K562 (cell line): ENCODE measurements at regions not wholly inside any gene's neighbourhood (a gene's known extent, or its start where the extent isn't known, plus 50 kb on each side); places are given as distances from the start of the nearest gene placed in this dataset.

Experiments used
- ATAC-seq: fragments of 200-7000 bp; cut with Tn5 transposase; 3 replicates; pipeline ENCODE4 v1.9.1; 2020; ENCODE audit warnings: moderate library complexity
- BruUV-seq: library from RNA; stranded (reverse); fragments of 400-500 nt; replicated peaks from 2 replicates; lab custom pipeline; 2021; lab: Mats Ljungman, UMichigan
- CTCF ChIA-PET: fragments of 300-600 bp; formaldehyde crosslinking; extraction: SDS; loops from one replicate; lab custom pipeline; 2021; ENCODE audit warnings: low intra/inter-chr PET ratio; lab: Yijun Ruan, JAX
- POLR2A ChIA-PET: fragments of 300-600, 350-650 bp; sonication (Branson Sonifier 250); formaldehyde crosslinking; extraction: SDS; loops from one replicate; lab custom pipeline; 2021; ENCODE audit warnings: antibody characterized with exemption, inconsistent platforms; lab: Yijun Ruan, JAX
- DNase-seq, 4 experiments: peaks; one replicate each; pipeline versions ENCODE4 v3.0.0 to v3.0.0-alpha.2; 2011 to 2018; ENCODE audit warnings: low spot score in 3 of 4, mixed read lengths in 3 of 4; ENCODE audit errors: extremely low read depth in 1 of 4
- FAIRE-seq: peaks from 2 replicates; lab custom pipeline; 2011; peaks lifted over from hg19 to GRCh38; lab: Jason Lieb, UNC
- H2AFZ ChIP-seq: 2 replicates; pipeline ENCODE4 v1.6.0; 2011; ENCODE audit warnings: low read depth, low read length, control low read depth, inconsistent platforms
- H3K27ac ChIP-seq: fragments of 200-600 bp; 3 replicates; pipeline ENCODE4 v1.8.0; 2011; ENCODE audit warnings: low read depth, mild to moderate bottlenecking, control low read depth, inconsistent platforms, low read length, moderate library complexity, mixed read lengths; ENCODE audit errors: extremely low read depth
- H3K27me3 ChIP-seq, 2 experiments: fragments of 300-600 bp in 1 of 2; 2 replicates in 1 of 2; 3 replicates in 1 of 2; pipeline versions ENCODE4 v1.6.0 to v1.8.0; 2011; ENCODE audit warnings: inconsistent platforms in 2 of 2, low read length in 2 of 2, mild to moderate bottlenecking in 1 of 2, mixed read lengths in 1 of 2, moderate library complexity in 1 of 2; ENCODE audit not compliant: control insufficient read depth in 2 of 2, insufficient read depth in 2 of 2
- H3K36me3 ChIP-seq: fragments of 300-600 bp; 3 replicates; pipeline ENCODE4 v1.8.0; 2011; ENCODE audit warnings: mild to moderate bottlenecking, low read length, inconsistent platforms; ENCODE audit not compliant: control insufficient read depth, insufficient read depth
- H3K4me1 ChIP-seq, 2 experiments: fragments of 200-600 bp in 1 of 2; replicated peaks in 1 of 2; 2 replicates in 1 of 2; 3 replicates in 1 of 2; pipeline versions ENCODE4 v1.5.1 to v1.8.0; 2011; ENCODE audit warnings: inconsistent platforms in 2 of 2, low read length in 2 of 2, mild to moderate bottlenecking in 1 of 2, mixed read lengths in 1 of 2, moderate library complexity in 1 of 2; ENCODE audit not compliant: control insufficient read depth in 2 of 2, insufficient read depth in 2 of 2
- H3K4me2 ChIP-seq: 2 replicates; pipeline ENCODE4 v1.6.1; 2011; ENCODE audit warnings: low read length, control low read depth, inconsistent platforms, mixed read lengths; ENCODE audit not compliant: insufficient read depth
- H3K4me3 ChIP-seq: fragments of 200-600 bp; sonication (generic), shearing (Covaris generic); 2 replicates; pipeline ENCODE4 v1.5.1; 2016; ENCODE audit warnings: control low read depth, inconsistent platforms
- H3K79me2 ChIP-seq: fragments of 200-600 bp; 3 replicates; pipeline ENCODE4 v1.8.0; 2011; ENCODE audit warnings: low read length, inconsistent platforms; ENCODE audit not compliant: control insufficient read depth, insufficient read depth
- H3K9ac ChIP-seq, 2 experiments: 2 replicates each; pipeline versions ENCODE4 v1.6.0 to v1.6.1; 2011; ENCODE audit warnings: low read depth in 2 of 2, low read length in 2 of 2, control low read depth in 1 of 2, inconsistent platforms in 1 of 2, mild to moderate bottlenecking in 1 of 2, mixed read lengths in 1 of 2; ENCODE audit not compliant: insufficient read depth in 1 of 2
- H3K9me1 ChIP-seq: one replicate; pipeline ENCODE4 v1.6.0; 2011; ENCODE audit warnings: inconsistent platforms, mild to moderate bottlenecking, low read length, moderate library complexity; ENCODE audit not compliant: control insufficient read depth, insufficient read depth
- H3K9me3 ChIP-seq: replicated peaks from 2 replicates; pipeline ENCODE4 v1.5.1; 2011; ENCODE audit warnings: low read depth, low read length, inconsistent platforms; ENCODE audit not compliant: control insufficient read depth, insufficient read depth
- H4K20me1 ChIP-seq: replicated peaks from 2 replicates; pipeline ENCODE4 v1.6.1; 2011; ENCODE audit warnings: low read length, inconsistent platforms, mixed read lengths; ENCODE audit not compliant: control insufficient read depth, insufficient read depth
- EGR1 ChIP-seq: fragments of 450-650 bp; conservative IDR thresholded peaks from 2 replicates; pipeline ENCODE4 v1.6.1; 2017; ENCODE audit warnings: mild to moderate bottlenecking
- SIRT6 ChIP-seq: IDR thresholded peaks from one replicate; pipeline ENCODE4 v1.6.1; 2012; ENCODE audit warnings: low read depth, mild to moderate bottlenecking, control low read depth, inconsistent platforms, low read length, moderate library complexity
- TRIM25 ChIP-seq: fragments of 450-650 bp; IDR thresholded peaks from 2 replicates; pipeline ENCODE4 v1.7.0; 2016; ENCODE audit warnings: borderline replicate concordance
- WGBS: fragments of 100-300 bp; shearing (Covaris generic); methylation state at CpG from one replicate; pipeline ENCODE4 v1.1.6; 2016; ENCODE audit warnings: low coverage, mixed read lengths; ENCODE audit not compliant: insufficient coverage; ENCODE audit errors: missing lambda C conversion rate; 5-methylcytosine and 5-hydroxymethylcytosine counted together
- in situ Hi-C: fragments of 300-500 bp; cut with MboI; formaldehyde crosslinking; loops from 4 replicates; pipeline ENCODE4 v1.15.0; 2018; ENCODE audit warnings: inconsistent platforms, mixed read lengths
- intact Hi-C: fragments of 100-400 bp; cut with micrococcal nuclease; formaldehyde crosslinking; loops from 2 replicates; pipeline ENCODE4 v1.14.2; 2022

GRCh38 chr17:79465011-79465680 lies 145.7 kb downstream of the RBFOX3 start:
- DNase-seq, result no peak
- Histone ChIP-seq H3K9me3 (no peaks in the 10 kb centered on the region), H3K9ac (peak overlapping the region in 1 of 2 experiments; percentile 26; a peak in 1 of 4 replicates), H4K20me1 (peaks cover 6% of the 10 kb centered on the region), H3K4me2 (no peak overlapping the region), H3K4me3 (no peak overlapping the region), H2AFZ (no peak overlapping the region), H3K9me1 (no peaks in the 10 kb centered on the region), H3K27me3 (peaks cover 15 to 64% of the 10 kb centered on the region in 2 experiments), H3K27ac (no peak overlapping the region), H3K4me1 (no peaks in the 10 kb centered on the region), H3K36me3 (no peaks in the 10 kb centered on the region), H3K79me2 (no peaks in the 10 kb centered on the region)
- in situ Hi-C loops, result no loop called here
- no TSS peak for BruUV-seq
- WGBS, result 1% methylated on average over 25 of the region's 25 CpGs
- ChIA-PET POLR2A (interaction anchor here (1.1 to 1.6 kb wide), 2 partner anchors 8 to 123 kb away, joined by 4 to 8 read pairs; no protein-coding TSS in a partner anchor), CTCF (no interaction called here)
- intact Hi-C loops, result no loop called here
- ATAC-seq, result no peak
- TF ChIP-seq SIRT6 (no peak), EGR1 (peak; percentile 34; the same call in 1 of the 2 replicates), TRIM25 (no peak)
- FAIRE-seq, result no peak
